GM23338 (cell line): ENCODE measurements at regions not wholly inside any gene's neighbourhood (a gene's known extent, or its start where the extent isn't known, plus 50 kb on each side); places are given as distances from the start of the nearest gene placed in this dataset.

ENCODE experiments used
- ATAC-seq: fragments of 200-7000 bp; cut with Tn5 transposase; 3 replicates; pipeline ENCODE4 v1.9.1; 2020
- DNase-seq: peaks from one replicate; pipeline ENCODE4 v3.0.0-alpha.2; 2015; ENCODE audit warnings: low spot score
- H2AFZ ChIP-seq: fragments of 200-600 bp; sonication (generic); 2 replicates; pipeline ENCODE4 v1.8.0; 2016; ENCODE audit warnings: antibody characterized with exemption, mild to moderate bottlenecking, moderate library complexity
- H3F3A ChIP-seq: fragments of 200-600 bp; sonication (generic); replicated peaks from 2 replicates; pipeline ENCODE4 v1.8.0; 2017; ENCODE audit warnings: antibody characterized with exemption, mixed run types, low read depth
- H3K27ac ChIP-seq: fragments of 200-600 bp; sonication (generic); 2 replicates; pipeline ENCODE4 v1.6.1; 2016; ENCODE audit warnings: low read depth
- H3K27me3 ChIP-seq: fragments of 200-600 bp; sonication (generic); 2 replicates; pipeline ENCODE4 v1.8.0; 2016; ENCODE audit warnings: mild to moderate bottlenecking, mixed run types, moderate library complexity; ENCODE audit not compliant: insufficient read depth
- H3K36me3 ChIP-seq: fragments of 200-600 bp; sonication (generic); 2 replicates; pipeline ENCODE4 v1.8.0; 2016; ENCODE audit warnings: mild to moderate bottlenecking; ENCODE audit not compliant: insufficient read depth
- H3K4me1 ChIP-seq: fragments of 200-600 bp; sonication (generic); 2 replicates; pipeline ENCODE4 v1.8.0; 2016; ENCODE audit warnings: mild to moderate bottlenecking, moderate library complexity; ENCODE audit not compliant: insufficient read depth
- H3K4me2 ChIP-seq: fragments of 200-600 bp; sonication (generic); 2 replicates; pipeline ENCODE4 v1.7.1; 2017; ENCODE audit warnings: mixed run types
- H3K4me3 ChIP-seq: fragments of 200-600 bp; sonication (generic); 2 replicates; pipeline ENCODE4 v1.6.1; 2016; ENCODE audit warnings: mixed run types
- H3K79me2 ChIP-seq: fragments of 200-600 bp; sonication (generic); replicated peaks from 2 replicates; pipeline ENCODE4 v1.8.0; 2017; ENCODE audit warnings: mild to moderate bottlenecking; ENCODE audit not compliant: insufficient read depth
- H3K9me2 ChIP-seq: fragments of 200-600 bp; sonication (generic); 2 replicates; pipeline ENCODE4 v1.8.0; 2017; ENCODE audit not compliant: insufficient read depth
- H4K20me1 ChIP-seq: fragments of 200-600 bp; sonication (generic); replicated peaks from 2 replicates; pipeline ENCODE4 v1.8.0; 2017; ENCODE audit warnings: mild to moderate bottlenecking; ENCODE audit not compliant: insufficient read depth
- H3K27ac Mint-ChIP-seq: 2 replicates; pipeline ENCODE4 v1.8.0; 2020; ENCODE audit warnings: inconsistent platforms, mild to moderate bottlenecking, moderate library complexity, mixed read lengths
- H3K27me3 Mint-ChIP-seq: 3 replicates; pipeline ENCODE4 v1.8.0; 2022; ENCODE audit warnings: low read depth, mild to moderate bottlenecking, moderate library complexity, mixed read lengths, inconsistent platforms; ENCODE audit not compliant: insufficient read depth, poor library complexity
- H3K36me3 Mint-ChIP-seq: 3 replicates; pipeline ENCODE4 v1.8.0; 2021; ENCODE audit warnings: low read depth, mild to moderate bottlenecking, inconsistent platforms, moderate library complexity, mixed read lengths
- H3K4me1 Mint-ChIP-seq: 3 replicates; pipeline ENCODE4 v1.8.0; 2020; ENCODE audit warnings: mild to moderate bottlenecking, inconsistent platforms, mixed read lengths
- H3K4me3 Mint-ChIP-seq: 3 replicates; pipeline ENCODE4 v1.8.0; 2021; ENCODE audit warnings: moderate library complexity, mild to moderate bottlenecking, inconsistent platforms, mixed read lengths
- H3K9me3 Mint-ChIP-seq: 3 replicates; pipeline ENCODE4 v1.8.0; 2020; ENCODE audit warnings: moderate library complexity, mild to moderate bottlenecking, inconsistent platforms, mixed read lengths
- CTCF ChIP-seq, 2 experiments: fragments of 200-600 bp in 1 of 2; sonication (generic) in 1 of 2; conservative IDR thresholded peaks; 2 replicates each; pipeline versions ENCODE4 v1.5.1 to v1.6.1; 2016 to 2017; ENCODE audit warnings: antibody characterized with exemption in 2 of 2, low read depth in 2 of 2, mild to moderate bottlenecking in 2 of 2, moderate library complexity in 1 of 2
- EZH2 ChIP-seq: fragments of 200-600 bp; sonication (generic); IDR thresholded peaks from one replicate; pipeline ENCODE4 v1.8.0; 2017; ENCODE audit warnings: antibody characterized with exemption, mild to moderate bottlenecking, low read depth; ENCODE audit not compliant: unreplicated experiment
- EZH2phosphoT487 ChIP-seq: fragments of 200-600 bp; sonication (generic); IDR thresholded peaks from one replicate; pipeline ENCODE4 v1.8.1; 2018; ENCODE audit warnings: antibody characterized with exemption; ENCODE audit not compliant: unreplicated experiment
- NANOG ChIP-seq: IDR thresholded peaks from 2 replicates; pipeline ENCODE4 v1.6.1; 2016; ENCODE audit warnings: antibody characterized with exemption, borderline replicate concordance
- POLR2AphosphoS5 ChIP-seq: IDR thresholded peaks from 2 replicates; pipeline ENCODE4 v1.6.1; 2016; ENCODE audit warnings: antibody characterized with exemption, low read depth
- ZNF462 ChIP-seq: fragments of 250-450 bp; sonication (Bioruptor Pico); IDR thresholded peaks from 2 replicates; pipeline ENCODE4 v1.5.0; 2020; ENCODE audit warnings: mild to moderate bottlenecking, moderate library complexity

DNA sequence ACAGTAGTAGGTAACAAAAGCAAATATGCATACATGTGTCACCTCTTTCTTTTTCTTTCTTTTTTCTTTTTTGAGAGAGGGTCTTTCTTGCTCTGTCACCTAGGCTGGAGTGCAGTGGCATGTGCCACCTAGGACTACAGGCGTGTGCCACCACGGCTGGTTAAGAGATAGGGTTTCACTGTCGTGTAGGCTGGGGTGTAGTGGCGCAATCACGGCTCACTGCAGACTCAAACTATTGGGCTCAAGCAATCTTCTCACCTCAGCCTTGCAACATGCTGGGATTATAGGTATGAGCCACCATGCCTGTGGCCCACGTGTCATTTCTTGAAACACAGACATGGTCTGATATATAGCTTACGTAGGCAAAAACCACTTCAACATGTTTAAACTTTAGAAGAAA is 397.7 kb upstream of the PMFBP1 start:
- H3K27me3 Mint-ChIP-seq, result peaks cover 2% of the 10 kb centered on the region
- Histone ChIP-seq H3K36me3 (no peaks in the 10 kb centered on the region), H4K20me1 (no peaks in the 10 kb centered on the region), H3K4me1 (peaks cover 16% of the 10 kb centered on the region), H2AFZ (no peak overlapping the region), H3F3A (no peaks in the 10 kb centered on the region), H3K27me3 (no peaks in the 10 kb centered on the region), H3K27ac (no peak overlapping the region), H3K4me3 (no peak overlapping the region), H3K79me2 (no peaks in the 10 kb centered on the region), H3K9me2 (no peaks in the 10 kb centered on the region), H3K4me2 (0 out of 2 replicates have a peak overlapping the region, but pooled peaks have one; percentile 16)
- H3K4me1 Mint-ChIP-seq, result peaks cover 11% of the 10 kb centered on the region; the same call in 2 of the 3 replicates
- DNase-seq, result peak; percentile 3
- peak overlapping the region; percentile 46; the same call in 1 of the 2 replicates for H3K27ac Mint-ChIP-seq
- TF ChIP-seq POLR2AphosphoS5 (no peak), ZNF462 (CRISPR knock-in tag) (no peak), CTCF (conservative IDR thresholded peaks at IDR 0.05; ENCODE audit: low read depth in 2 of 2) (no peak), NANOG (no peak), EZH2phosphoT487 (no peak), EZH2 (no peak)
- no peaks in the 10 kb centered on the region; the same call in 2 of the 3 replicates for H3K9me3 Mint-ChIP-seq
- no peak overlapping the region for H3K4me3 Mint-ChIP-seq
- peak; percentile 55 for ATAC-seq
- H3K36me3 Mint-ChIP-seq, result no peaks in the 10 kb centered on the region; the same call in 2 of the 3 replicates
